ENCODE measurements at regions not wholly inside any gene's neighbourhood (a gene's known extent, or its start where the extent isn't known, plus 50 kb on each side); places are given as distances from the start of the nearest gene placed in this dataset.

DNA sequence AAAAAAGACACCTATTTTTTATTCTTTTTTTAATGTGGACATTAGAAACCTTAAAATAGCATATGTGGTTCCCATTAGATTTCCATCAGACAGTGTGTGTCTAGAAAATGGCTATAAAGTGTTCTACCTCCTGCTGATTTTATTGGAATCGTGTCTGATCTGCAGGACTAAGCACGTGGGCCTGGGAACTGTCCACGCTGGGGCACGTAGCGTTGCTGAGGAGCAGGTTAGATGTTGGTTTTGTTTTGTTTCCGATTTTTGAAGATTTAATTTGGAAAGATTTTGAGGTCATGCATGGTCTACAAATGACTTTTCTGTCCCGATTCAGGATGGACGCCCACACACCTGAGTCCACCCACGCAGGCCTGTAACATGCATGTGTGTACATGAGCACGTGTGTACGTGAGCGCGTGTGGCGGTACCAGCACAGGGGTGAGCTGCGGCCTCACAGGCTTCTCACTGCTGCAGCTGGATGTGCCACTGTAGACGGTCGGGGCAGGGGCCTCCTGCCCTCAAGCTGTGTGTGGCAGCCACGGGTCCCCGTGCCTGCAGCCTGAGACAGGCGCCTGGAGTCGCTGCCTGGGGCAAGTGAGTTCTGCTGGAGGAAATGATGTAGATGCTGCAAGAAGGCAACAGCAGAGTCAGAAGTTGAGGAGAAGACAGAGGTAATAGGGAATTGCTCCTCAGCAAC lies 99.7 kb upstream of the CTDP1 start:
- TF ChIP-seq, protein P1, sequence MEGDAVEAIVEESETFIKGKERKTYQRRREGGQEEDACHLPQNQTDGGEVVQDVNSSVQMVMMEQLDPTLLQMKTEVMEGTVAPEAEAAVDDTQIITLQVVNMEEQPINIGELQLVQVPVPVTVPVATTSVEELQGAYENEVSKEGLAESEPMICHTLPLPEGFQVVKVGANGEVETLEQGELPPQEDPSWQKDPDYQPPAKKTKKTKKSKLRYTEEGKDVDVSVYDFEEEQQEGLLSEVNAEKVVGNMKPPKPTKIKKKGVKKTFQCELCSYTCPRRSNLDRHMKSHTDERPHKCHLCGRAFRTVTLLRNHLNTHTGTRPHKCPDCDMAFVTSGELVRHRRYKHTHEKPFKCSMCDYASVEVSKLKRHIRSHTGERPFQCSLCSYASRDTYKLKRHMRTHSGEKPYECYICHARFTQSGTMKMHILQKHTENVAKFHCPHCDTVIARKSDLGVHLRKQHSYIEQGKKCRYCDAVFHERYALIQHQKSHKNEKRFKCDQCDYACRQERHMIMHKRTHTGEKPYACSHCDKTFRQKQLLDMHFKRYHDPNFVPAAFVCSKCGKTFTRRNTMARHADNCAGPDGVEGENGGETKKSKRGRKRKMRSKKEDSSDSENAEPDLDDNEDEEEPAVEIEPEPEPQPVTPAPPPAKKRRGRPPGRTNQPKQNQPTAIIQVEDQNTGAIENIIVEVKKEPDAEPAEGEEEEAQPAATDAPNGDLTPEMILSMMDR (optimal IDR thresholded peaks at IDR 0.05 in 1 of 3, IDR thresholded peaks at IDR 0.05 in 1 of 3, conservative IDR thresholded peaks at IDR 0.05 in 1 of 3; ENCODE audit: extremely low read depth in 1 of 3, insufficient read depth in 2 of 3, low read length in 3 of 3) = no peak
- TF ChIP-seq EZH2 (IDR thresholded peaks at IDR 0.05; ENCODE audit: low read length) = no peak
